Psoas muscle (tissue), 7 donors: ENCODE measurements at regions not wholly inside any gene's neighbourhood (a gene's known extent, or its start where the extent isn't known, plus 50 kb on each side); places are given as distances from the start of the nearest gene placed in this dataset.

Source experiments
- ATAC-seq, 4 donors: fragments of 200-7000 bp; cut with Tn5 transposase; one replicate each; pipeline ENCODE4 v1.9.1; 2020; ENCODE audit warnings: moderate library complexity in 3 of 4, mild to moderate bottlenecking in 2 of 4
- DNase-seq, 2 donors: peaks; one replicate each; pipeline ENCODE4 v3.0.0-alpha.2; 2020
- H3K27ac ChIP-seq: fragments of 200-600 bp; one replicate; pipeline ENCODE4 v1.8.0; 2022
- H3K27me3 ChIP-seq, 3 donors: fragments of 200-600 bp in 1 of 3; one replicate each; pipeline versions ENCODE4 v1.6.1 to v1.8.0; 2013 to 2022; ENCODE audit warnings: low read length in 2 of 3, mild to moderate bottlenecking in 2 of 3, moderate library complexity in 1 of 3; ENCODE audit not compliant: insufficient read depth in 3 of 3
- H3K36me3 ChIP-seq, 2 donors: fragments of 200-600 bp in 1 of 2; one replicate each; pipeline versions ENCODE4 v1.6.1 to v1.8.0; 2013 to 2022; ENCODE audit warnings: low read depth in 1 of 2, mild to moderate bottlenecking in 1 of 2, moderate library complexity in 1 of 2; ENCODE audit not compliant: insufficient read depth in 1 of 2
- H3K4me1 ChIP-seq: fragments of 200-600 bp; one replicate; pipeline ENCODE4 v1.8.0; 2022
- H3K4me3 ChIP-seq: fragments of 200-600 bp; one replicate; pipeline ENCODE4 v1.8.0; 2022; ENCODE audit warnings: mild to moderate bottlenecking
- H3K9me3 ChIP-seq: fragments of 200-600 bp; one replicate; pipeline ENCODE4 v1.8.0; 2022
- CTCF ChIP-seq: fragments of 200-600 bp; IDR thresholded peaks from one replicate; pipeline ENCODE4 v1.8.0; 2022; ENCODE audit warnings: antibody characterized with exemption
- WGBS, 3 donors: extraction: QIAGEN DNeasy Blood & Tissue Kit; methylation state at CpG; one replicate each; pipeline versions ENCODE4 v1.1.6 to v1.1.7; 2013; 5-methylcytosine and 5-hydroxymethylcytosine counted together
- intact Hi-C, 2 donors: fragments of 100-400 bp; cut with DNase I; formaldehyde crosslinking; loops; one replicate each; pipeline versions ENCODE4 v1.11.0 to v1.14.2; 2022
- donor health status: healthy with polysubstance abuse.
- donor health status: DM: no; HTN: no; CAD: no; lungs with moderate emphysema.
- donor health status: Bipolar disorder and iron deficiency.
- donor health status: healthy.
- donor health status: DM: yes; HTN: yes; CAD: no.
- donor health status: DM: no; HTN: no; CAD: no.
- donor health status: DM: yes; HTN: yes; CAD: no.

GRCh38 chr2:176865336-176865735 lies 347.3 kb upstream of the HNRNPA3 start:
- Histone ChIP-seq H3K27me3 (no peaks in the 10 kb centered on the region), H3K36me3 (no peaks in the 10 kb centered on the region), H3K4me1 (no peaks in the 10 kb centered on the region), H3K27ac (no peak overlapping the region), H3K9me3 (no peaks in the 10 kb centered on the region), H3K4me3 (no peak overlapping the region)
- DNase-seq (no peak), ATAC-seq (no peak)
- intact Hi-C loops: no loop called here
- 57 to 70% (median 64%) methylated on average over 2 of the region's 2 CpGs for WGBS, 3 donors
- no peak for TF ChIP-seq CTCF

GRCh38 chr2:176872406-176872805 lies 340.2 kb upstream of the HNRNPA3 start:
- no peak for TF ChIP-seq CTCF
- intact Hi-C loops: no loop called here

GRCh38 chr2:176873403-176873802 lies 339.2 kb upstream of the HNRNPA3 start:
- no peak for TF ChIP-seq CTCF
- 29 to 33% (median 31%) methylated on average over 4 of the region's 4 CpGs for WGBS, 3 donors

More at GRCh38 chr2:176872406-176872805, 340.2 kb upstream of the HNRNPA3 start:
- no peak for ATAC-seq
- no peak overlapping the region for H3K4me3 ChIP-seq
- H3K27me3 ChIP-seq: peaks cover 0 to 2% (median 0%) of the 10 kb centered on the region in 3 donors
- DNase-seq: no peak
- WGBS, 3 donors: 71 to 80% (median 72%) methylated on average over 3 of the region's 3 CpGs
- H3K4me1 ChIP-seq: no peaks in the 10 kb centered on the region
- H3K27ac ChIP-seq: no peak overlapping the region
- no peaks in the 10 kb centered on the region for H3K9me3 ChIP-seq
- no peaks in the 10 kb centered on the region for H3K36me3 ChIP-seq

GRCh38 chr2:176876493-176877103 lies 336.0 kb upstream of the HNRNPA3 start:
- intact Hi-C loops: no loop called here
- H3K4me3 ChIP-seq: no peak overlapping the region
- WGBS, 3 donors: 74 to 81% (median 79%) methylated on average over 4 of the region's 4 CpGs

More at GRCh38 chr2:176873403-176873802, 339.2 kb upstream of the HNRNPA3 start:
- Histone ChIP-seq H3K27ac (no peak overlapping the region), H3K9me3 (no peaks in the 10 kb centered on the region), H3K36me3 (no peaks in the 10 kb centered on the region), H3K4me3 (no peak overlapping the region), H3K4me1 (no peaks in the 10 kb centered on the region), H3K27me3 (peaks cover 0 to 2% (median 0%) of the 10 kb centered on the region in 3 donors)
- intact Hi-C loops: no loop called here
- DNase-seq: no peak
- ATAC-seq: no peak

More at GRCh38 chr2:176876493-176877103, 336.0 kb upstream of the HNRNPA3 start:
- Histone ChIP-seq H3K27me3 (peaks cover 0 to 2% (median 0%) of the 10 kb centered on the region in 3 donors), H3K9me3 (no peaks in the 10 kb centered on the region), H3K36me3 (no peaks in the 10 kb centered on the region), H3K27ac (no peak overlapping the region), H3K4me1 (no peaks in the 10 kb centered on the region)
- ATAC-seq: no peak
- no peak for DNase-seq
- no peak for TF ChIP-seq CTCF
